ENCODE measurements at regions not wholly inside any gene's neighbourhood (a gene's known extent, or its start where the extent isn't known, plus 50 kb on each side); places are given as distances from the start of the nearest gene placed in this dataset.

GRCh38 chr9:107172979-107173347 is 110.1 kb upstream of the RAD23B start:
- Histone ChIP-seq H3K27me3 (replicated peaks; ENCODE audit: insufficient read depth, low read depth, low read length, poor library complexity) (no peaks in the 10 kb centered on the region), H3K9me3 (ENCODE audit: low read depth, low read length, poor library complexity, severe bottlenecking) (no peaks in the 10 kb centered on the region), H3K4me3 (ENCODE audit: low read depth, low read length, poor library complexity, severe bottlenecking) (no peak overlapping the region), H3K36me3 (ENCODE audit: insufficient read depth, low read length, poor library complexity, severe bottlenecking) (no peaks in the 10 kb centered on the region), H3K27ac (ENCODE audit: low read depth, low read length, poor library complexity, severe bottlenecking) (no peak overlapping the region), H3K4me1 (ENCODE audit: insufficient read depth, low read length, poor library complexity, severe bottlenecking) (no peaks in the 10 kb centered on the region)
- DNase-seq (ENCODE audit: low spot score), result no peak
- CTCF ChIA-PET, result no interaction called here
- no TSS peak for BruUV-seq (replicated peaks)
- TF ChIP-seq CTCF (conservative IDR thresholded peaks at IDR 0.05; ENCODE audit: low read depth, low read length), result no peak
- no peak for TF ChIP-seq EZH2 (IDR thresholded peaks at IDR 0.05; ENCODE audit: borderline replicate concordance, low read depth, low read length, poor library complexity, severe bottlenecking)
- POLR2A ChIA-PET (ENCODE audit: low non-redundant PET), result no interaction called here
- intact Hi-C loops (cut with micrococcal nuclease; ENCODE audit: unreplicated experiment), result loop anchor here (2.0 to 5.0 kb wide), 2 partner anchors 1272 to 1331 kb away; no protein-coding TSS in a partner anchor

- Histone ChIP-seq H3K36me3 (ENCODE audit: insufficient read depth, low read length, poor library complexity, severe bottlenecking) (no peaks in the 10 kb centered on the region), H3K4me1 (ENCODE audit: insufficient read depth, low read length, poor library complexity, severe bottlenecking) (no peaks in the 10 kb centered on the region), H3K4me3 (ENCODE audit: low read depth, low read length, poor library complexity, severe bottlenecking) (no peak overlapping the region), H3K9me3 (ENCODE audit: low read depth, low read length, poor library complexity, severe bottlenecking) (no peaks in the 10 kb centered on the region), H3K27me3 (replicated peaks; ENCODE audit: insufficient read depth, low read depth, low read length, poor library complexity) (no peaks in the 10 kb centered on the region), H3K27ac (ENCODE audit: low read depth, low read length, poor library complexity, severe bottlenecking) (no peak overlapping the region)
- no TSS peak for BruUV-seq (replicated peaks)
- ChIA-PET CTCF (no interaction called here), POLR2A (ENCODE audit: low non-redundant PET) (no interaction called here)
- no peak for TF ChIP-seq EZH2 (IDR thresholded peaks at IDR 0.05; ENCODE audit: borderline replicate concordance, low read depth, low read length, poor library complexity, severe bottlenecking)
- TF ChIP-seq CTCF (conservative IDR thresholded peaks at IDR 0.05; ENCODE audit: low read depth, low read length), result no peak
- intact Hi-C loops (cut with micrococcal nuclease; ENCODE audit: unreplicated experiment), result loop anchor here (2.0 to 5.0 kb wide), 2 partner anchors 1273 to 1331 kb away; no protein-coding TSS in a partner anchor
- no peak for DNase-seq (ENCODE audit: low spot score)
These were observed 109.5 kb upstream of the RAD23B start for GRCh38 chr9:107173422-107174180.

GRCh38 chr9:107174441-107174840 is 108.6 kb upstream of the RAD23B start:
- Histone ChIP-seq H3K36me3 (ENCODE audit: insufficient read depth, low read length, poor library complexity, severe bottlenecking) (no peaks in the 10 kb centered on the region), H3K4me1 (ENCODE audit: insufficient read depth, low read length, poor library complexity, severe bottlenecking) (no peaks in the 10 kb centered on the region), H3K27ac (ENCODE audit: low read depth, low read length, poor library complexity, severe bottlenecking) (no peak overlapping the region), H3K9me3 (ENCODE audit: low read depth, low read length, poor library complexity, severe bottlenecking) (no peaks in the 10 kb centered on the region), H3K27me3 (replicated peaks; ENCODE audit: insufficient read depth, low read depth, low read length, poor library complexity) (no peaks in the 10 kb centered on the region), H3K4me3 (ENCODE audit: low read depth, low read length, poor library complexity, severe bottlenecking) (no peak overlapping the region)
- POLR2A ChIA-PET (ENCODE audit: low non-redundant PET), result no interaction called here
- BruUV-seq (replicated peaks), result no TSS peak
- TF ChIP-seq CTCF (conservative IDR thresholded peaks at IDR 0.05; ENCODE audit: low read depth, low read length), result no peak
- TF ChIP-seq EZH2 (IDR thresholded peaks at IDR 0.05; ENCODE audit: borderline replicate concordance, low read depth, low read length, poor library complexity, severe bottlenecking), result no peak
- no peak for DNase-seq (ENCODE audit: low spot score)
- intact Hi-C loops (cut with micrococcal nuclease; ENCODE audit: unreplicated experiment), result loop anchor here (5.0 kb wide), 1 partner anchor 1332 kb away; no protein-coding TSS in a partner anchor
- CTCF ChIA-PET, result no interaction called here
